ENCODE measurements at regions not wholly inside any gene's neighbourhood (a gene's known extent, or its start where the extent isn't known, plus 50 kb on each side); places are given as distances from the start of the nearest gene placed in this dataset.

GRCh38 chr11:45597097-45597496, 68.3 kb downstream of the CHST1 start:
- peaks cover 10% of the 10 kb centered on the region for H3K27me3 Mint-ChIP-seq (ENCODE audit: low read depth)
- no peaks in the 10 kb centered on the region for H3K36me3 Mint-ChIP-seq (ENCODE audit: insufficient read depth)
- DNase-seq: no peak
- H3K4me3 Mint-ChIP-seq: no peak overlapping the region
- no peaks in the 10 kb centered on the region for H3K4me1 Mint-ChIP-seq (ENCODE audit: low read depth)
- no peaks in the 10 kb centered on the region for H3K9me3 Mint-ChIP-seq
- ATAC-seq: no peak

GRCh38 chr11:45596571-45596970, 68.9 kb downstream of the CHST1 start:
- Mint-ChIP-seq H3K9me3 (no peaks in the 10 kb centered on the region), H3K4me1 (ENCODE audit: low read depth) (no peaks in the 10 kb centered on the region), H3K27me3 (ENCODE audit: low read depth) (peaks cover 10% of the 10 kb centered on the region), H3K36me3 (ENCODE audit: insufficient read depth) (no peaks in the 10 kb centered on the region), H3K4me3 (no peak overlapping the region)
- no peak for ATAC-seq
- DNase-seq: no peak

DNA sequence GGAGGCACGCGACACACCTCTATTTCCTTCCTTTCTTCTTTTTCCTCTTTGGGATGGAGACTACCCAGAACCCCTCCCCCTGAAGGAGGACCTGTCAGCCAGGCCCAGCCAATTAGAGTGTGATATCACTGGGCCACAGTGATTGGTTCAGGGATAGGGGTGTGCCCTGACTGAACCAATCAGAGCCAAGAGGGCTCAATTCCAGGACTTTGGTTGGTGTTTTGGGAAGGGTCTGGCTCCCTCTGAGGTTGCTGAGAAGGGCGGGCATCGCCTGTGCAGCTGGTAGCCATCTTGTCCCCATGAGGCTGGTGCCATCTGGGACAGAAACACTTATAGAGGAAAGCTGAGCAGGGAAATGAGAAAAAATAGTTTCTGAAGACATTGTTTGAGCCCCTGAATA, 71.4 kb downstream of the CHST1 start:
- H3K27me3 Mint-ChIP-seq (ENCODE audit: low read depth): peaks cover 11% of the 10 kb centered on the region
- peak in 1 of 2 donors; percentile 14 for ATAC-seq

DNA sequence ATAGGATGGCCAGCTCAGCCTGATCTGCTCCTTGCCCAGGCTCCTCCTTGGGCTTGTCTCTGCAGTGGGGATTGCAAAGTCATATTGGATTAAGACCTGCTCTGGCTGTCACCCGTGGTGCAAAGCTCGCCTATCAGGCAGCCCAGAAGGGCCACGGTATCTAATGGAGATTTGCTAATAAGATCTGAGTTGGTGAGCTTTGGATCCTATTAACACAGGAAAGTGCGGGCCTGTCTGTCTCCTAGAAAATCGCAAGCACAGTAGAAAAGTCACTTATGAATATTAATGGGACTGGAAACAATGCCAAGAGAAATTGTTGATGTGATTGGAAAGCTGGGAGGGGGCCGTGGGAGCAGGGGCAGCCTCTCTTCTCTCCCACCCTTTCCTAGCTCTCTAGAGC, 72.8 kb downstream of the CHST1 start:
- H3K36me3 Mint-ChIP-seq (ENCODE audit: insufficient read depth): no peaks in the 10 kb centered on the region
- DNase-seq (no peak), ATAC-seq (no peak)
- H3K4me3 Mint-ChIP-seq: no peak overlapping the region
- no peaks in the 10 kb centered on the region for H3K4me1 Mint-ChIP-seq (ENCODE audit: low read depth)
- H3K27me3 Mint-ChIP-seq (ENCODE audit: low read depth): peaks cover 8% of the 10 kb centered on the region
- H3K9me3 Mint-ChIP-seq: no peaks in the 10 kb centered on the region

More for the DNA sequence above, 71.4 kb downstream of the CHST1 start:
- no peaks in the 10 kb centered on the region for H3K36me3 Mint-ChIP-seq (ENCODE audit: insufficient read depth)
- H3K9me3 Mint-ChIP-seq: no peaks in the 10 kb centered on the region
- no peak overlapping the region for H3K4me3 Mint-ChIP-seq
- DNase-seq: no peak
- H3K4me1 Mint-ChIP-seq (ENCODE audit: low read depth): no peaks in the 10 kb centered on the region

GRCh38 chr11:45590743-45591142, 74.7 kb downstream of the CHST1 start:
- DNase-seq (no peak), ATAC-seq (no peak)
- Mint-ChIP-seq H3K4me3 (no peak overlapping the region), H3K9me3 (no peaks in the 10 kb centered on the region), H3K4me1 (ENCODE audit: low read depth) (no peaks in the 10 kb centered on the region), H3K27me3 (ENCODE audit: low read depth) (peaks cover 10% of the 10 kb centered on the region), H3K36me3 (ENCODE audit: insufficient read depth) (no peaks in the 10 kb centered on the region)

DNA sequence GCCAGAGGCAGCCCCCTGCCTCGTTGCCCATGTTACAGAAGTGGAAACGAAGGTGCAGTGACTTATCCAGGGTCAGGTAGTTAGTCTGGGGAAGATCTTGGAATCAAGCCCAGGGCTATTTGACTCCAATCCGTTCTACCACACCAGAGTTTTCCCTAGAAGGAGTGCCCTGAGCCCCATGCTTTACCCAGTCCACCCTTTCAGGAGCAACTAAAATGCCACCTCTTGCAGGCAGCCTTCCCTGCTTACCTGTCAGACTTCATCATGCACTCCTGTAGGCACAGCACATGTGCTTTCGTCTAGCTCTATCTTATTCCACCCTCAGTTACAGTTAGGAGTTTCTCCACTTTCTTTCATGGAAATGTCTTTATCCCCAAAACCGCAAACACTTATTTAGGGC, 80.2 kb downstream of the CHST1 start:
- H3K36me3 Mint-ChIP-seq (ENCODE audit: insufficient read depth): no peaks in the 10 kb centered on the region
- ATAC-seq: no peak
- no peak overlapping the region for H3K4me3 Mint-ChIP-seq
- H3K27me3 Mint-ChIP-seq (ENCODE audit: low read depth): peaks cover 21% of the 10 kb centered on the region
- H3K4me1 Mint-ChIP-seq (ENCODE audit: low read depth): no peaks in the 10 kb centered on the region
- no peak for DNase-seq
- H3K9me3 Mint-ChIP-seq: no peaks in the 10 kb centered on the region

DNA sequence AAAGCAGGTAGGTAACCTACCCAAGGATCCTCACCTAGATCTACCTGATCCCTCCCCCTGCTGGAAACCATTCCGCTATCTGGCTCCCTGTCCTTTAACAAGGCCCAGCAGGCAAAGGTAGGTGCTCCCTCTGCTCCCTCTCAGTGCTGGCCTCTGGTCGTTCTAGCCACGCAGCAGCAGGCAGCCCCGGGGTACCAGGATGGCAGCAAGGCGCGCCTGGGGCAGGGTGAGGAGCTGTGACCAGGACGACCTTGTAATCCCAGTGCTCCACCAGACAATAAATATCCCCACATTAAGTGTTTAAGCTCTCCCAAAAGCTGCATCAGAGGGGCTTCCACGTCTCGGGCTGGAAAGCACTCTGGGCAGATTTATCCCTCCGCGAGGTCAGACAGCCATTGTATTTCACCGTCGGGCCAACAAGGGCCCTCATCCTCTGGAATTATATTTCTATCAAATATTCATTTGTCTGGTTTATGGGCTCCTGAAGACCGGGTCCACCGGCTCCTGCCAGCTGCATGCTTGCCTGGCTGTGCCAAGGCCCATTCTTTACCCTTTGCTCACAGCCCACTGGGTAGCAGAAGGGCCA, 81.3 kb downstream of the CHST1 start:
- no peak overlapping the region for H3K4me3 Mint-ChIP-seq
- ATAC-seq (no peak), DNase-seq (no peak)
- H3K4me1 Mint-ChIP-seq (ENCODE audit: low read depth): no peaks in the 10 kb centered on the region
- H3K36me3 Mint-ChIP-seq (ENCODE audit: insufficient read depth): no peaks in the 10 kb centered on the region
- peaks cover 24% of the 10 kb centered on the region for H3K27me3 Mint-ChIP-seq (ENCODE audit: low read depth)
- H3K9me3 Mint-ChIP-seq: no peaks in the 10 kb centered on the region

GRCh38 chr11:45580399-45580798, 85.0 kb downstream of the CHST1 start:
- Mint-ChIP-seq H3K9me3 (no peaks in the 10 kb centered on the region), H3K4me3 (no peak overlapping the region), H3K27me3 (ENCODE audit: low read depth) (peaks cover 32% of the 10 kb centered on the region), H3K4me1 (ENCODE audit: low read depth) (no peaks in the 10 kb centered on the region), H3K36me3 (ENCODE audit: insufficient read depth) (no peaks in the 10 kb centered on the region)
- DNase-seq: no peak
- ATAC-seq: no peak

DNA sequence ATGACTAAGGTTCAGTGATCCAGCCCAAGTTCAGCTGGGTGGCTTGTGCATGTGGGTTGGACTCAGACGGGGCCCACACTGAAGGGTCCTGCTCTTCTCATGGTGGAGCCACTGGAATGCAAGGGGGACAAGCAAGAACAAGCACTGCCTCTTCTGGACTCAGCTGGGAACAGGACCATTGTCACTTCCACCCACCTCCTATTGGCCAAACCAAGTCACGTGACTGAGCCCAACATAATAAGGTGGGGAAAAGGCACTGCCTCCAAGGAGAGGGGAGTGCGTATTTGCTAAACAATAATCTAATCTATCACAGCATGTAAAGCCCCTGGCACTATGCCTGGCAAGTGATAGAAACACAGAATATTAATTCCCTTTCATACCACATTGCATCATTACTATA, 87.1 kb downstream of the CHST1 start:
- no peak for DNase-seq
- Mint-ChIP-seq H3K4me1 (ENCODE audit: low read depth) (no peaks in the 10 kb centered on the region), H3K27me3 (ENCODE audit: low read depth) (peaks cover 33% of the 10 kb centered on the region), H3K36me3 (ENCODE audit: insufficient read depth) (no peaks in the 10 kb centered on the region), H3K9me3 (no peaks in the 10 kb centered on the region), H3K4me3 (no peak overlapping the region)
- no peak for ATAC-seq

- Mint-ChIP-seq H3K9me3 (no peaks in the 10 kb centered on the region), H3K4me3 (no peak overlapping the region), H3K27me3 (ENCODE audit: low read depth) (peaks cover 33% of the 10 kb centered on the region), H3K4me1 (ENCODE audit: low read depth) (no peaks in the 10 kb centered on the region), H3K36me3 (ENCODE audit: insufficient read depth) (no peaks in the 10 kb centered on the region)
- ATAC-seq (no peak), DNase-seq (no peak)
These were observed 87.7 kb downstream of the CHST1 start for GRCh38 chr11:45577752-45578151.

DNA sequence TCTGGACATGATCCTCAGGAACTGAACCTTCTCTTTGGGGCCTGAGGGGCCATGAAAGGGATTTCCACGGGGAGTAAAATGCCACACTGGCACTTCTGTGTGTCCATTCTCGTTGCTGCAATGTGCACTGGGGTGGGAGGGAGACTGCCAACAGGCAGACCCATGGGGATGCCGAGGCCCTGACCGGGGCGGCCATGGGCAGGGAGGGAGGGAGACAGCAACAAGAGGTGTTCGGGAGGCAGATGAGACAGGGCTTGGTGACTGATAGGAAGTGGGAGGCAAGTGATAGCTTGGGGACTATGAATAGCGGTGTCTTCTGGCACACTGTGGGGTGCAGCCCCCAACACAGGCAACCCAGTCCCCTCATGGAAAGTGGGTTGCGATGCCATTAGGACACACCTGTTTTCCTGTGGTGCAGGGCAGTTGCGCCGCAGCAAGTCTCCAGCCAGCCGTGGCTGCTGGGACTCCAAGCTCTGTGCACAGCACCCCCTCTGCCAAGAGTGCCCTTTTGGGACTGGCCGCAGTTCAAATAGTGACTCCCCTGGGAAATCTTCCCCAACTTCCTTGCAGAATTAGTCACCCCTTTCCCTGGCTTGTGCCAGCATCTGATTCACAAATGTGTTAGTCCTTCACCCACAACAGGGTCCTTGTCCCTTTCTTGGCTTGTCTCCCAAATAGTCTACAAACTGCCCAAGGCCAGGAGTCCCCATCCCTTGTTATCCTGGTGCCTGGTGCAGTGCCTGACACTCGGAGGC, 88.8 kb downstream of the CHST1 start:
- Mint-ChIP-seq H3K27me3 (ENCODE audit: low read depth) (peaks cover 33% of the 10 kb centered on the region), H3K9me3 (no peaks in the 10 kb centered on the region), H3K4me3 (no peak overlapping the region), H3K4me1 (ENCODE audit: low read depth) (no peaks in the 10 kb centered on the region), H3K36me3 (ENCODE audit: insufficient read depth) (no peaks in the 10 kb centered on the region)
- no peak for ATAC-seq
- no peak for DNase-seq

- Mint-ChIP-seq H3K4me3 (no peak overlapping the region), H3K4me1 (ENCODE audit: low read depth) (no peaks in the 10 kb centered on the region), H3K36me3 (ENCODE audit: insufficient read depth) (no peaks in the 10 kb centered on the region), H3K27me3 (ENCODE audit: low read depth) (peaks cover 24% of the 10 kb centered on the region), H3K9me3 (no peaks in the 10 kb centered on the region)
- DNase-seq (no peak), ATAC-seq (no peak)
These were observed 91.7 kb downstream of the CHST1 start for GRCh38 chr11:45573728-45574127.

- Mint-ChIP-seq H3K4me1 (ENCODE audit: low read depth) (no peaks in the 10 kb centered on the region), H3K9me3 (no peaks in the 10 kb centered on the region), H3K4me3 (no peak overlapping the region), H3K36me3 (ENCODE audit: insufficient read depth) (no peaks in the 10 kb centered on the region), H3K27me3 (ENCODE audit: low read depth) (peaks cover 24% of the 10 kb centered on the region)
- ATAC-seq (no peak), DNase-seq (no peak)
These were observed 92.9 kb downstream of the CHST1 start for GRCh38 chr11:45572354-45573123.

- ATAC-seq (no peak), DNase-seq (no peak)
- Mint-ChIP-seq H3K36me3 (ENCODE audit: insufficient read depth) (no peaks in the 10 kb centered on the region), H3K9me3 (no peaks in the 10 kb centered on the region), H3K4me3 (no peak overlapping the region), H3K27me3 (ENCODE audit: low read depth) (peaks cover 7% of the 10 kb centered on the region), H3K4me1 (ENCODE audit: low read depth) (no peaks in the 10 kb centered on the region)
These were observed 95.6 kb downstream of the CHST1 start for GRCh38 chr11:45569776-45570175.

DNA sequence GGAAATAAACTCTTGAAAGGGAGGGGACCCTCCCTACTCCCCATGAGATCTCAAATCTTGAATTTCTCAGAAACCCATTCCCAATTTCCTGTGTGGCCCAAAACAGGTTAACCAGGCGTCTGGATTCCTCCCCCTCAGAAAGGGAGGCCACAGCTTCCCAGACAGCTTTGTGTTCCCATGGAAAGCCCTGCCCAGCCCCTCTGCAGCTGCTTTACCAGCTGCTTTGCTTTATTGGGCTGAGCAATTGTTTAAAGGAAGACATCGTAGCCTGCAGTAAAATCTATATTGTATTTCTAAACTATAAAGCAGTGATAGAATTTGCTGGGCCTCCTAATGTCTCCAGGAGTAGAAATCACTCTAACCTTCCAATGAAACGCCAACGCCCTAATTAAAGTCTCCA, 97.4 kb downstream of the CHST1 start:
- Mint-ChIP-seq H3K9me3 (no peaks in the 10 kb centered on the region), H3K36me3 (ENCODE audit: insufficient read depth) (no peaks in the 10 kb centered on the region), H3K4me3 (no peak overlapping the region), H3K27me3 (ENCODE audit: low read depth) (peaks cover 5% of the 10 kb centered on the region), H3K4me1 (ENCODE audit: low read depth) (no peaks in the 10 kb centered on the region)
- DNase-seq (no peak), ATAC-seq (no peak)

All from activated T-cell treated with anti-CD3 and anti-CD28 coated beads, Interleukin-2, amount 50 U/mL, for 4 hours (primary cell).